GM12878 (cell line): ENCODE measurements at regions not wholly inside any gene's neighbourhood (a gene's known extent, or its start where the extent isn't known, plus 50 kb on each side); places are given as distances from the start of the nearest gene placed in this dataset.
"Not testable (repeated sequence)": the region's sequence is repeated elsewhere in the genome, so short reads cannot be mapped to it uniquely, and the experiment has no call there.

Source experiments
- ATAC-seq: fragments of 200-7000 bp; cut with Tn5 transposase; 3 replicates; pipeline ENCODE4 v1.9.1; 2020; ENCODE audit warnings: mild to moderate bottlenecking, moderate library complexity
- BruUV-seq: library from RNA; stranded (reverse); fragments of 400-500 nt; replicated peaks from 2 replicates; lab custom pipeline; 2021; lab: Mats Ljungman, UMichigan
- CTCF ChIA-PET: fragments of 300-600 bp; sonication (Branson Sonifier 250); formaldehyde crosslinking; extraction: SDS; loops from one replicate; lab custom pipeline; 2021; ENCODE audit warnings: inconsistent platforms; lab: Yijun Ruan, JAX
- POLR2A ChIA-PET: fragments of 350-600 bp; formaldehyde crosslinking; extraction: SDS; loops from one replicate; lab custom pipeline; 2021; ENCODE audit warnings: inconsistent platforms; lab: Charles Lee
- RAD21 ChIA-PET: fragments of 300-600 bp; sonication (Branson Sonifier 250); formaldehyde crosslinking; loops from one replicate; lab custom pipeline; 2023; ENCODE audit warnings: antibody characterized with exemption; ENCODE audit not compliant: unreplicated experiment; lab: Charles Lee
- SMC1A ChIA-PET: fragments of 300-600 bp; sonication (Branson Sonifier 250); formaldehyde crosslinking; loops from one replicate; lab custom pipeline; 2023; ENCODE audit not compliant: unreplicated experiment, uncharacterized antibody; lab: Charles Lee
- DNase-seq: peaks from one replicate; pipeline ENCODE4 v3.0.0-alpha.2; 2011; ENCODE audit warnings: low read depth, low spot score
- FAIRE-seq: peaks from 3 replicates; lab custom pipeline; 2011; peaks lifted over from hg19 to GRCh38; lab: Jason Lieb, UNC
- H2AFZ ChIP-seq: 2 replicates; pipeline ENCODE4 v1.6.0; 2011; ENCODE audit warnings: low read depth, low read length, control low read depth; ENCODE audit not compliant: control insufficient read depth
- H3K27ac ChIP-seq: 2 replicates; pipeline ENCODE4 v1.5.1; 2011; ENCODE audit warnings: control low read depth; ENCODE audit not compliant: control insufficient read depth, insufficient read depth
- H3K27me3 ChIP-seq, 2 experiments: replicated peaks in 1 of 2; 2 replicates each; pipeline versions ENCODE4 v1.6.0 to v1.6.1; 2011; ENCODE audit warnings: low read length in 1 of 2; ENCODE audit not compliant: control insufficient read depth in 2 of 2, insufficient read depth in 2 of 2
- H3K36me3 ChIP-seq, 2 experiments: 2 replicates each; pipeline ENCODE4 v1.5.1; 2011; ENCODE audit warnings: low read length in 1 of 2; ENCODE audit not compliant: control insufficient read depth in 2 of 2, insufficient read depth in 2 of 2
- H3K4me1 ChIP-seq: 2 replicates; pipeline ENCODE4 v1.6.1; 2011; ENCODE audit warnings: mild to moderate bottlenecking, low read length, moderate library complexity, mixed read lengths; ENCODE audit not compliant: control insufficient read depth, insufficient read depth
- H3K4me2 ChIP-seq: 2 replicates; pipeline ENCODE4 v1.6.0; 2011; ENCODE audit warnings: control low read depth; ENCODE audit not compliant: control insufficient read depth, insufficient read depth
- H3K4me3 ChIP-seq: fragments of 200-600 bp; sonication (generic); 2 replicates; pipeline ENCODE4 v1.5.1; 2016
- H3K79me2 ChIP-seq: 2 replicates; pipeline ENCODE4 v1.6.0; 2011; ENCODE audit warnings: low read length; ENCODE audit not compliant: control insufficient read depth, insufficient read depth
- H3K9ac ChIP-seq: 2 replicates; pipeline ENCODE4 v1.8.0; 2011; ENCODE audit warnings: low read length, control low read depth, mixed read lengths; ENCODE audit not compliant: control insufficient read depth, insufficient read depth
- H3K9me3 ChIP-seq: replicated peaks from 3 replicates; pipeline ENCODE4 v1.5.1; 2011; ENCODE audit warnings: mild to moderate bottlenecking, low read length; ENCODE audit not compliant: control insufficient read depth, insufficient read depth
- H4K20me1 ChIP-seq: 2 replicates; pipeline ENCODE4 v1.6.0; 2011; ENCODE audit not compliant: control insufficient read depth, insufficient read depth
- BCL11A ChIP-seq: IDR thresholded peaks from 2 replicates; pipeline ENCODE4 v1.6.1; 2011; ENCODE audit warnings: low read depth, low read length
- BMI1 ChIP-seq: fragments of 450-650 bp; IDR thresholded peaks from 2 replicates; pipeline ENCODE4 v1.6.1; 2016; ENCODE audit warnings: mild to moderate bottlenecking, moderate library complexity, borderline replicate concordance
- CHD1 ChIP-seq: IDR thresholded peaks from 2 replicates; pipeline ENCODE4 v1.6.1; 2012; ENCODE audit warnings: low read depth, low read length, improper control_type of control experiment
- HDAC6 ChIP-seq: fragments of 200-600 bp; sonication (generic); IDR thresholded peaks from one replicate; pipeline ENCODE4 v1.8.0; 2017; ENCODE audit warnings: antibody characterized with exemption; ENCODE audit not compliant: unreplicated experiment
- HDGF ChIP-seq: fragments of 450-650 bp; IDR thresholded peaks from 2 replicates; pipeline ENCODE4 v1.6.1; 2016; ENCODE audit warnings: antibody characterized with exemption
- NR2C1 ChIP-seq: fragments of 450-650 bp; IDR thresholded peaks from 2 replicates; pipeline ENCODE4 v1.6.1; 2017; ENCODE audit warnings: antibody characterized with exemption, mild to moderate bottlenecking, moderate library complexity
- WGBS: methylation state at CpG from one replicate; pipeline ENCODE4 v1.1.6; 2016; ENCODE audit warnings: low lambda C conversion rate; ENCODE audit not compliant: insufficient replicate concordance, insufficient coverage; ENCODE audit errors: missing lambda C conversion rate; 5-methylcytosine and 5-hydroxymethylcytosine counted together
- in situ Hi-C: fragments of 300-500 bp; cut with MboI; formaldehyde crosslinking; loops from 9 replicates; pipeline ENCODE4 v1.14.3; 2018; ENCODE audit warnings: mixed read lengths
- intact Hi-C: fragments of 100-400 bp; cut with micrococcal nuclease; formaldehyde crosslinking; loops from one replicate; pipeline ENCODE4 v1.14.2; 2022; ENCODE audit not compliant: unreplicated experiment
- TF ChIP-seq, protein P1 (sequence below): fragments of 450-650 bp; IDR thresholded peaks from 2 replicates; pipeline ENCODE4 v1.6.1; 2017; ENCODE audit warnings: antibody characterized with exemption, mild to moderate bottlenecking, moderate library complexity
- TF ChIP-seq, protein P2 (sequence below): fragments of 450-650 bp; IDR thresholded peaks from 2 replicates; pipeline ENCODE4 v1.6.1; 2016; ENCODE audit warnings: mild to moderate bottlenecking, moderate library complexity, borderline replicate concordance
- TF ChIP-seq, protein P3 (sequence below): IDR thresholded peaks from 2 replicates; pipeline ENCODE4 v1.6.1; 2012; ENCODE audit warnings: low read depth, low read length, improper control_type of control experiment

DNA sequence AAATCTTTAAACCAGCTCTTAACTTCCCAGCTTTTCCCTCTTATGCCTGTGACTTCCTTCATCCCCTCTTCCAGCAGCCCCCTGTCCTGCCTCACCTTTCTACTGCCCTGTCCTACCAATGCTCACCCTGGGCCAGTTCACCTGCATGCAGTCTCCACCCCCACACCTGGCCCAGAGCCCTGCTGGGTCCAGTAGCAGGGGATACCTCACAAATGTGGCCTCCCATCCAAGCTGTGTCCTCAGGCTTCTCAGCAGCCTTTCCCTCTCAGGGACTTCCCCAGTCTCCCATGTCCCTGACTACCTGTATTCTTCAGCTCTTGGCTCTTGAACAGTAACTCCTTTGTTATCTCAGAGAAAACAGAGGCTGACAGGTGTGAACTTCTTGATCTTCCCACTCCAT lies 503.2 kb downstream of the MFSD1 start (continued):
- TF ChIP-seq, protein P1, sequence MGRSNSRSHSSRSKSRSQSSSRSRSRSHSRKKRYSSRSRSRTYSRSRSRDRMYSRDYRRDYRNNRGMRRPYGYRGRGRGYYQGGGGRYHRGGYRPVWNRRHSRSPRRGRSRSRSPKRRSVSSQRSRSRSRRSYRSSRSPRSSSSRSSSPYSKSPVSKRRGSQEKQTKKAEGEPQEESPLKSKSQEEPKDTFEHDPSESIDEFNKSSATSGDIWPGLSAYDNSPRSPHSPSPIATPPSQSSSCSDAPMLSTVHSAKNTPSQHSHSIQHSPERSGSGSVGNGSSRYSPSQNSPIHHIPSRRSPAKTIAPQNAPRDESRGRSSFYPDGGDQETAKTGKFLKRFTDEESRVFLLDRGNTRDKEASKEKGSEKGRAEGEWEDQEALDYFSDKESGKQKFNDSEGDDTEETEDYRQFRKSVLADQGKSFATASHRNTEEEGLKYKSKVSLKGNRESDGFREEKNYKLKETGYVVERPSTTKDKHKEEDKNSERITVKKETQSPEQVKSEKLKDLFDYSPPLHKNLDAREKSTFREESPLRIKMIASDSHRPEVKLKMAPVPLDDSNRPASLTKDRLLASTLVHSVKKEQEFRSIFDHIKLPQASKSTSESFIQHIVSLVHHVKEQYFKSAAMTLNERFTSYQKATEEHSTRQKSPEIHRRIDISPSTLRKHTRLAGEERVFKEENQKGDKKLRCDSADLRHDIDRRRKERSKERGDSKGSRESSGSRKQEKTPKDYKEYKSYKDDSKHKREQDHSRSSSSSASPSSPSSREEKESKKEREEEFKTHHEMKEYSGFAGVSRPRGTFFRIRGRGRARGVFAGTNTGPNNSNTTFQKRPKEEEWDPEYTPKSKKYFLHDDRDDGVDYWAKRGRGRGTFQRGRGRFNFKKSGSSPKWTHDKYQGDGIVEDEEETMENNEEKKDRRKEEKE, result no peak
- TF ChIP-seq BCL11A, result no peak
- no peak for TF ChIP-seq BMI1

DNA sequence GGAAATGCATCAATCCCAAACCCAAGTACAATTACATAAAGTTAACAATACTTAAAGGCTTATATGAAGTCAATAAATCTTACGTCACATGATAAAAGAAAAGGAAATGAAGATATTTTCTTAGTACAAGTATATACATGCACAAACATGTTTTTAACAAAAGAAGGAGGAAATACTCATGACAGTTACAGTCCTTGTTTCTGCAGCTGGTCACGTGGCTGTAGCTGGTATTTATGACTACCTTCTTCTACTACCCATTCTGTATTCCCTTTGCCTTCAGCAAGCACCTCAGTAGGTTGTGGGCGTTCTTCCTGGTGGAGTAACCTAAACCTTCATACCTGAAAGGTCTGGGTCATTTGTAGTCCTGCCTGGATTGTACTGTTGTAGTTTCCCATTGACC lies 514.9 kb downstream of the MFSD1 start:
- H3K4me2 ChIP-seq, H3K4me3 ChIP-seq, BruUV-seq, H3K4me1 ChIP-seq, H3K27me3 ChIP-seq, intact Hi-C loops, DNase-seq, SMC1A ChIA-PET, ATAC-seq, CTCF ChIA-PET, H3K9ac ChIP-seq, H3K36me3 ChIP-seq, POLR2A ChIA-PET, H3K27ac ChIP-seq, RAD21 ChIA-PET, H3K9me3 ChIP-seq, H4K20me1 ChIP-seq, H3K79me2 ChIP-seq, in situ Hi-C loops, H2AFZ ChIP-seq, FAIRE-seq: not testable (repeated sequence)
- 33% methylated on average over 3 of the region's 3 CpGs for WGBS

DNA sequence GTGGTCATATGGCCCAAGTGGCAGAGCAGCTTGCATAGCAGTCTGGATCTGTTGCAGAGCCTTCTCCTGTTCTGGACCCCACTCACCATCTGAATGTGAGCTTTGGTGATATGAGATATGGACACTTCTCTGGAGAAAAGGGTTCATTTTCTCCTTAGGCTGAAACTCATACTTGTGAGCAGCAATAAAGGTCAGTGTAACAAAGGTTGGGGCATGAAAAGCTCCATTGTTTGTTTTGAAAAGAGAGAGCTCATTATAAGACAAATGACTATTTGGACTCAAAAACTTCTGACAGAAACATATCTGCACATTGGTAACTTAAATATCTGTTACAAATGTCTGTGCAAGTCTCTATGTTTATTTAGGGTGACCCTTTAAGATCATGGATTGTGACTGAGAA lies 517.3 kb downstream of the MFSD1 start:
- Histone ChIP-seq H2AFZ (no peak overlapping the region), H3K4me2 (no peak overlapping the region), H4K20me1 (no peaks in the 10 kb centered on the region), H3K9ac (no peak overlapping the region), H3K9me3 (no peaks in the 10 kb centered on the region), H3K27me3 (no peaks in the 10 kb centered on the region), H3K4me1 (no peaks in the 10 kb centered on the region), H3K4me3 (no peak overlapping the region), H3K79me2 (no peaks in the 10 kb centered on the region), H3K27ac (no peak overlapping the region), H3K36me3 (no peaks in the 10 kb centered on the region)
- in situ Hi-C loops (no loop called here), intact Hi-C loops (no loop called here)
- no peak for DNase-seq
- no TSS peak for BruUV-seq
- CTCF ChIA-PET, result no interaction called here
- SMC1A ChIA-PET, result no interaction called here
- FAIRE-seq, result no peak
- POLR2A ChIA-PET, result no interaction called here
- RAD21 ChIA-PET, result no interaction called here
- no peak for ATAC-seq
- TF ChIP-seq HDGF, result no peak
- TF ChIP-seq, protein P2, sequence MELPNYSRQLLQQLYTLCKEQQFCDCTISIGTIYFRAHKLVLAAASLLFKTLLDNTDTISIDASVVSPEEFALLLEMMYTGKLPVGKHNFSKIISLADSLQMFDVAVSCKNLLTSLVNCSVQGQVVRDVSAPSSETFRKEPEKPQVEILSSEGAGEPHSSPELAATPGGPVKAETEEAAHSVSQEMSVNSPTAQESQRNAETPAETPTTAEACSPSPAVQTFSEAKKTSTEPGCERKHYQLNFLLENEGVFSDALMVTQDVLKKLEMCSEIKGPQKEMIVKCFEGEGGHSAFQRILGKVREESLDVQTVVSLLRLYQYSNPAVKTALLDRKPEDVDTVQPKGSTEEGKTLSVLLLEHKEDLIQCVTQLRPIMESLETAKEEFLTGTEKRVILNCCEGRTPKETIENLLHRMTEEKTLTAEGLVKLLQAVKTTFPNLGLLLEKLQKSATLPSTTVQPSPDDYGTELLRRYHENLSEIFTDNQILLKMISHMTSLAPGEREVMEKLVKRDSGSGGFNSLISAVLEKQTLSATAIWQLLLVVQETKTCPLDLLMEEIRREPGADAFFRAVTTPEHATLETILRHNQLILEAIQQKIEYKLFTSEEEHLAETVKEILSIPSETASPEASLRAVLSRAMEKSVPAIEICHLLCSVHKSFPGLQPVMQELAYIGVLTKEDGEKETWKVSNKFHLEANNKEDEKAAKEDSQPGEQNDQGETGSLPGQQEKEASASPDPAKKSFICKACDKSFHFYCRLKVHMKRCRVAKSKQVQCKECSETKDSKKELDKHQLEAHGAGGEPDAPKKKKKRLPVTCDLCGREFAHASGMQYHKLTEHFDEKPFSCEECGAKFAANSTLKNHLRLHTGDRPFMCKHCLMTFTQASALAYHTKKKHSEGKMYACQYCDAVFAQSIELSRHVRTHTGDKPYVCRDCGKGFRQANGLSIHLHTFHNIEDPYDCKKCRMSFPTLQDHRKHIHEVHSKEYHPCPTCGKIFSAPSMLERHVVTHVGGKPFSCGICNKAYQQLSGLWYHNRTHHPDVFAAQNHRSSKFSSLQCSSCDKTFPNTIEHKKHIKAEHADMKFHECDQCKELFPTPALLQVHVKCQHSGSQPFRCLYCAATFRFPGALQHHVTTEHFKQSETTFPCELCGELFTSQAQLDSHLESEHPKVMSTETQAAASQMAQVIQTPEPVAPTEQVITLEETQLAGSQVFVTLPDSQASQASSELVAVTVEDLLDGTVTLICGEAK, result no peak
- TF ChIP-seq, protein P3, sequence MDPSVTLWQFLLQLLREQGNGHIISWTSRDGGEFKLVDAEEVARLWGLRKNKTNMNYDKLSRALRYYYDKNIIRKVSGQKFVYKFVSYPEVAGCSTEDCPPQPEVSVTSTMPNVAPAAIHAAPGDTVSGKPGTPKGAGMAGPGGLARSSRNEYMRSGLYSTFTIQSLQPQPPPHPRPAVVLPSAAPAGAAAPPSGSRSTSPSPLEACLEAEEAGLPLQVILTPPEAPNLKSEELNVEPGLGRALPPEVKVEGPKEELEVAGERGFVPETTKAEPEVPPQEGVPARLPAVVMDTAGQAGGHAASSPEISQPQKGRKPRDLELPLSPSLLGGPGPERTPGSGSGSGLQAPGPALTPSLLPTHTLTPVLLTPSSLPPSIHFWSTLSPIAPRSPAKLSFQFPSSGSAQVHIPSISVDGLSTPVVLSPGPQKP, result no peak
- no peak for TF ChIP-seq NR2C1
- TF ChIP-seq CHD1, result no peak
- no peak for TF ChIP-seq HDAC6
